Jurkat, Clone E6-1 (cell line): ENCODE measurements at regions not wholly inside any gene's neighbourhood (a gene's known extent, or its start where the extent isn't known, plus 50 kb on each side); places are given as distances from the start of the nearest gene placed in this dataset.

ENCODE experiments used
- DNase-seq: peaks from one replicate; pipeline ENCODE4 v3.0.0-alpha.2; 2011; ENCODE audit warnings: low read depth, low spot score
- H3K4me3 ChIP-seq: 2 replicates; pipeline ENCODE4 v1.5.1; 2011; ENCODE audit warnings: mild to moderate bottlenecking, low read length, control low read depth, moderate library complexity

GRCh38 chr13:32857689-32858088 is 158.5 kb upstream of the KL start:
- no peak for DNase-seq
- H3K4me3 ChIP-seq = no peak overlapping the region

GRCh38 chr13:32859707-32860292 is 156.4 kb upstream of the KL start:
- H3K4me3 ChIP-seq = no peak overlapping the region
- DNase-seq = no peak

- no peak for DNase-seq
- no peak overlapping the region for H3K4me3 ChIP-seq
Measured at GRCh38 chr13:32861304-32861703, 154.9 kb upstream of the KL start.

GRCh38 chr13:32863596-32863995 is 152.6 kb upstream of the KL start:
- no peak overlapping the region for H3K4me3 ChIP-seq
- no peak for DNase-seq

GRCh38 chr13:32866921-32867320 is 149.3 kb upstream of the KL start:
- H3K4me3 ChIP-seq = no peak overlapping the region
- no peak for DNase-seq

- H3K4me3 ChIP-seq = no peak overlapping the region
- DNase-seq = no peak
Measured at GRCh38 chr13:32877491-32877890, 138.7 kb upstream of the KL start.

- no peak for DNase-seq
- H3K4me3 ChIP-seq = no peak overlapping the region
Measured at GRCh38 chr13:32878163-32878562, 138.1 kb upstream of the KL start.

GRCh38 chr13:32880636-32881035 is 135.6 kb upstream of the KL start:
- no peak overlapping the region for H3K4me3 ChIP-seq
- no peak for DNase-seq

GRCh38 chr13:32881074-32881776 is 135.0 kb upstream of the KL start:
- DNase-seq = no peak
- no peak overlapping the region for H3K4me3 ChIP-seq

GRCh38 chr13:32881777-32882145 is 134.5 kb upstream of the KL start:
- no peak overlapping the region for H3K4me3 ChIP-seq
- DNase-seq = no peak

- no peak overlapping the region for H3K4me3 ChIP-seq
- DNase-seq = no peak
Measured at GRCh38 chr13:32882691-32883090, 133.5 kb upstream of the KL start.

GRCh38 chr13:32883474-32883873 is 132.7 kb upstream of the KL start:
- DNase-seq = no peak
- no peak overlapping the region for H3K4me3 ChIP-seq

- no peak for DNase-seq
- no peak overlapping the region for H3K4me3 ChIP-seq
Measured at GRCh38 chr13:32887617-32888016, 128.6 kb upstream of the KL start.

- H3K4me3 ChIP-seq = no peak overlapping the region
- no peak for DNase-seq
Measured at GRCh38 chr13:32889986-32890565, 126.1 kb upstream of the KL start.

- H3K4me3 ChIP-seq = no peak overlapping the region
- no peak for DNase-seq
Measured at GRCh38 chr13:32893176-32893575, 123.0 kb upstream of the KL start.

GRCh38 chr13:32894589-32895001 is 121.6 kb upstream of the KL start:
- no peak for DNase-seq
- no peak overlapping the region for H3K4me3 ChIP-seq

- H3K4me3 ChIP-seq = no peak overlapping the region
- no peak for DNase-seq
Measured at GRCh38 chr13:32895296-32895695, 120.9 kb upstream of the KL start.

- H3K4me3 ChIP-seq = no peak overlapping the region
- no peak for DNase-seq
Measured at GRCh38 chr13:32897296-32897695, 118.9 kb upstream of the KL start.

GRCh38 chr13:32902029-32902780 is 114.0 kb upstream of the KL start:
- H3K4me3 ChIP-seq = no peak overlapping the region
- DNase-seq = no peak

GRCh38 chr13:32902874-32903273 is 113.3 kb upstream of the KL start:
- H3K4me3 ChIP-seq = no peak overlapping the region
- DNase-seq = no peak
